GM12878 (cell line): ENCODE measurements at regions not wholly inside any gene's neighbourhood (a gene's known extent, or its start where the extent isn't known, plus 50 kb on each side); places are given as distances from the start of the nearest gene placed in this dataset.

Source experiments
- ATAC-seq: fragments of 200-7000 bp; cut with Tn5 transposase; 3 replicates; pipeline ENCODE4 v1.9.1; 2020; ENCODE audit warnings: mild to moderate bottlenecking, moderate library complexity
- BruUV-seq: library from RNA; stranded (reverse); fragments of 400-500 nt; replicated peaks from 2 replicates; lab custom pipeline; 2021; lab: Mats Ljungman, UMichigan
- CTCF ChIA-PET: fragments of 300-600 bp; sonication (Branson Sonifier 250); formaldehyde crosslinking; extraction: SDS; loops from one replicate; lab custom pipeline; 2021; ENCODE audit warnings: inconsistent platforms; lab: Yijun Ruan, JAX
- POLR2A ChIA-PET: fragments of 350-600 bp; formaldehyde crosslinking; extraction: SDS; loops from one replicate; lab custom pipeline; 2021; ENCODE audit warnings: inconsistent platforms; lab: Charles Lee
- RAD21 ChIA-PET: fragments of 300-600 bp; sonication (Branson Sonifier 250); formaldehyde crosslinking; loops from one replicate; lab custom pipeline; 2023; ENCODE audit warnings: antibody characterized with exemption; ENCODE audit not compliant: unreplicated experiment; lab: Charles Lee
- SMC1A ChIA-PET: fragments of 300-600 bp; sonication (Branson Sonifier 250); formaldehyde crosslinking; loops from one replicate; lab custom pipeline; 2023; ENCODE audit not compliant: unreplicated experiment, uncharacterized antibody; lab: Charles Lee
- DNase-seq: peaks from one replicate; pipeline ENCODE4 v3.0.0-alpha.2; 2011; ENCODE audit warnings: low read depth, low spot score
- FAIRE-seq: peaks from 3 replicates; lab custom pipeline; 2011; peaks lifted over from hg19 to GRCh38; lab: Jason Lieb, UNC
- H2AFZ ChIP-seq: 2 replicates; pipeline ENCODE4 v1.6.0; 2011; ENCODE audit warnings: low read depth, low read length, control low read depth; ENCODE audit not compliant: control insufficient read depth
- H3K27ac ChIP-seq: 2 replicates; pipeline ENCODE4 v1.5.1; 2011; ENCODE audit warnings: control low read depth; ENCODE audit not compliant: control insufficient read depth, insufficient read depth
- H3K27me3 ChIP-seq, 2 experiments: replicated peaks in 1 of 2; 2 replicates each; pipeline versions ENCODE4 v1.6.0 to v1.6.1; 2011; ENCODE audit warnings: low read length in 1 of 2; ENCODE audit not compliant: control insufficient read depth in 2 of 2, insufficient read depth in 2 of 2
- H3K36me3 ChIP-seq, 2 experiments: 2 replicates each; pipeline ENCODE4 v1.5.1; 2011; ENCODE audit warnings: low read length in 1 of 2; ENCODE audit not compliant: control insufficient read depth in 2 of 2, insufficient read depth in 2 of 2
- H3K4me1 ChIP-seq: 2 replicates; pipeline ENCODE4 v1.6.1; 2011; ENCODE audit warnings: mild to moderate bottlenecking, low read length, moderate library complexity, mixed read lengths; ENCODE audit not compliant: control insufficient read depth, insufficient read depth
- H3K4me2 ChIP-seq: 2 replicates; pipeline ENCODE4 v1.6.0; 2011; ENCODE audit warnings: control low read depth; ENCODE audit not compliant: control insufficient read depth, insufficient read depth
- H3K4me3 ChIP-seq: fragments of 200-600 bp; sonication (generic); 2 replicates; pipeline ENCODE4 v1.5.1; 2016
- H3K79me2 ChIP-seq: 2 replicates; pipeline ENCODE4 v1.6.0; 2011; ENCODE audit warnings: low read length; ENCODE audit not compliant: control insufficient read depth, insufficient read depth
- H3K9ac ChIP-seq: 2 replicates; pipeline ENCODE4 v1.8.0; 2011; ENCODE audit warnings: low read length, control low read depth, mixed read lengths; ENCODE audit not compliant: control insufficient read depth, insufficient read depth
- H3K9me3 ChIP-seq: replicated peaks from 3 replicates; pipeline ENCODE4 v1.5.1; 2011; ENCODE audit warnings: mild to moderate bottlenecking, low read length; ENCODE audit not compliant: control insufficient read depth, insufficient read depth
- H4K20me1 ChIP-seq: 2 replicates; pipeline ENCODE4 v1.6.0; 2011; ENCODE audit not compliant: control insufficient read depth, insufficient read depth
- CEBPZ ChIP-seq: fragments of 150-350 bp; IDR thresholded peaks from 2 replicates; pipeline ENCODE4 v1.6.1; 2016; ENCODE audit warnings: low read depth, low read length
- CREM ChIP-seq: IDR thresholded peaks from 2 replicates; pipeline ENCODE4 v1.6.1; 2014; ENCODE audit warnings: antibody characterized with exemption, low read depth
- FOS ChIP-seq: IDR thresholded peaks from 3 replicates; pipeline ENCODE4 v1.6.1; 2011; ENCODE audit warnings: borderline replicate concordance; ENCODE audit not compliant: insufficient read length; ENCODE audit errors: extremely low read depth
- FOXK2 ChIP-seq: fragments of 450-650 bp; IDR thresholded peaks from 2 replicates; pipeline ENCODE4 v1.6.1; 2017; ENCODE audit warnings: mild to moderate bottlenecking, moderate library complexity
- NFXL1 ChIP-seq: fragments of 450-650 bp; IDR thresholded peaks from 2 replicates; pipeline ENCODE4 v1.6.1; 2017; ENCODE audit warnings: antibody characterized with exemption, mild to moderate bottlenecking, borderline replicate concordance
- PAX5 ChIP-seq: IDR thresholded peaks from 2 replicates; pipeline ENCODE4 v1.6.1; 2011; ENCODE audit warnings: low read depth, low read length, borderline replicate concordance
- RELA ChIP-seq: fragments of 450-650 bp; IDR thresholded peaks from 2 replicates; pipeline ENCODE4 v1.8.0; 2014; ENCODE audit warnings: borderline replicate concordance; ENCODE audit not compliant: partially characterized antibody
- SIX5 ChIP-seq: IDR thresholded peaks from 2 replicates; pipeline ENCODE4 v1.6.1; 2011; ENCODE audit warnings: mild to moderate bottlenecking, low read depth, low read length, moderate library complexity; ENCODE audit not compliant: severe bottlenecking
- SMAD1 ChIP-seq: fragments of 450-650 bp; IDR thresholded peaks from 2 replicates; pipeline ENCODE4 v1.6.1; 2018; ENCODE audit warnings: mild to moderate bottlenecking, low read depth; ENCODE audit not compliant: partially characterized antibody
- SRF ChIP-seq, 2 experiments: IDR thresholded peaks; 2 replicates each; pipeline ENCODE4 v1.6.1; 2011; ENCODE audit warnings: low read depth in 2 of 2, low read length in 2 of 2, mild to moderate bottlenecking in 1 of 2, moderate library complexity in 1 of 2
- WRNIP1 ChIP-seq: IDR thresholded peaks from 2 replicates; pipeline ENCODE4 v1.6.1; 2011; ENCODE audit warnings: low read depth, low read length, improper control_type of control experiment, borderline replicate concordance
- YBX1 ChIP-seq: fragments of 450-650 bp; IDR thresholded peaks from 2 replicates; pipeline ENCODE4 v1.6.1; 2016; ENCODE audit warnings: antibody characterized with exemption
- ZBTB40 ChIP-seq: fragments of 450-650 bp; IDR thresholded peaks from 2 replicates; pipeline ENCODE4 v1.6.1; 2016; ENCODE audit warnings: mild to moderate bottlenecking, moderate library complexity, borderline replicate concordance
- WGBS: methylation state at CpG from one replicate; pipeline ENCODE4 v1.1.6; 2016; ENCODE audit warnings: low lambda C conversion rate; ENCODE audit not compliant: insufficient replicate concordance, insufficient coverage; ENCODE audit errors: missing lambda C conversion rate; 5-methylcytosine and 5-hydroxymethylcytosine counted together
- in situ Hi-C: fragments of 300-500 bp; cut with MboI; formaldehyde crosslinking; loops from 9 replicates; pipeline ENCODE4 v1.14.3; 2018; ENCODE audit warnings: mixed read lengths
- intact Hi-C: fragments of 100-400 bp; cut with micrococcal nuclease; formaldehyde crosslinking; loops from one replicate; pipeline ENCODE4 v1.14.2; 2022; ENCODE audit not compliant: unreplicated experiment

GRCh38 chr10:2927958-2928840 is 139.1 kb upstream of the PFKP start (continued):
- no peak for TF ChIP-seq CEBPZ

- 33% methylated on average over 9 of the region's 9 CpGs for WGBS
- FAIRE-seq (no peak), DNase-seq (no peak), ATAC-seq (no peak)
- in situ Hi-C loops (loop anchor here (5.0 kb wide), 1 partner anchor 115 kb away; no protein-coding TSS in a partner anchor), intact Hi-C loops (loop anchor here (1.0 kb wide), 1 partner anchor 308 kb away; no protein-coding TSS in a partner anchor)
- Histone ChIP-seq H3K27me3 (peaks cover 3 to 5% of the 10 kb centered on the region in 2 experiments; a peak in 3 of 4 replicates), H3K4me2 (no peak overlapping the region), H3K9ac (no peak overlapping the region), H4K20me1 (no peaks in the 10 kb centered on the region; the same call in 1 of the 2 replicates), H3K36me3 (no peaks in the 10 kb centered on the region), H3K27ac (no peak overlapping the region), H3K4me1 (no peaks in the 10 kb centered on the region), H3K4me3 (no peak overlapping the region), H2AFZ (no peak overlapping the region), H3K9me3 (peaks cover 2% of the 10 kb centered on the region; the same call in 2 of the 3 replicates), H3K79me2 (no peaks in the 10 kb centered on the region)
- CTCF ChIA-PET = interaction anchor here (0.8 to 6.8 kb wide), 8 partner anchors 11 to 117 kb away, joined by 3 to 96 read pairs (median 4); no protein-coding TSS in a partner anchor
- POLR2A ChIA-PET = no interaction called here
- SMC1A ChIA-PET = interaction anchor here (1.3 to 3.3 kb wide), 6 partner anchors 9 to 117 kb away, joined by 3 to 25 read pairs (median 6); no protein-coding TSS in a partner anchor
- no TSS peak for BruUV-seq
- RAD21 ChIA-PET = no interaction called here
- TF ChIP-seq PAX5 (no peak), FOXK2 (no peak), RELA (no peak), WRNIP1 (no peak), ZBTB40 (no peak), CREM (no peak), NFXL1 (no peak), SIX5 (no peak), SRF (IDR thresholded peaks at IDR 0.05; ENCODE audit: low read depth in 2 of 2, low read length in 2 of 2) (no peak), YBX1 (no peak), SMAD1 (no peak), FOS (no peak)
Measured at GRCh38 chr10:2926918-2927660, 140.3 kb upstream of the PFKP start.
